Upper lobe of left lung (tissue), 4 donors: ENCODE measurements at regions not wholly inside any gene's neighbourhood (a gene's known extent, or its start where the extent isn't known, plus 50 kb on each side); places are given as distances from the start of the nearest gene placed in this dataset.

Experiments used
- EP300 ChIP-seq, 4 donors: sonication (generic); formaldehyde crosslinking; IDR thresholded peaks; one replicate each; pipeline ENCODE4 v1.5.1; 2017; ENCODE audit warnings: antibody characterized with exemption in 4 of 4, control low read depth in 2 of 4
- POLR2A ChIP-seq, 4 donors: fragments of 450-650 bp; IDR thresholded peaks; one replicate each; pipeline ENCODE4 v1.5.1; 2016 to 2017; ENCODE audit warnings: antibody characterized with exemption in 4 of 4, mild to moderate bottlenecking in 2 of 4
- POLR2AphosphoS5 ChIP-seq, 2 donors: sonication (generic); formaldehyde crosslinking; IDR thresholded peaks; one replicate each; pipeline ENCODE4 v1.5.1; 2017; ENCODE audit warnings: antibody characterized with exemption in 2 of 2
- TF ChIP-seq, protein P1 (sequence below), 6 experiments: fragments of 450-650 bp in 4 of 6; fragments of 200-600 bp in 2 of 6; sonication (generic) in 2 of 6; IDR thresholded peaks; one replicate each; pipeline ENCODE4 v1.5.1; 2016 to 2019; ENCODE audit warnings: antibody characterized with exemption in 6 of 6

DNA sequence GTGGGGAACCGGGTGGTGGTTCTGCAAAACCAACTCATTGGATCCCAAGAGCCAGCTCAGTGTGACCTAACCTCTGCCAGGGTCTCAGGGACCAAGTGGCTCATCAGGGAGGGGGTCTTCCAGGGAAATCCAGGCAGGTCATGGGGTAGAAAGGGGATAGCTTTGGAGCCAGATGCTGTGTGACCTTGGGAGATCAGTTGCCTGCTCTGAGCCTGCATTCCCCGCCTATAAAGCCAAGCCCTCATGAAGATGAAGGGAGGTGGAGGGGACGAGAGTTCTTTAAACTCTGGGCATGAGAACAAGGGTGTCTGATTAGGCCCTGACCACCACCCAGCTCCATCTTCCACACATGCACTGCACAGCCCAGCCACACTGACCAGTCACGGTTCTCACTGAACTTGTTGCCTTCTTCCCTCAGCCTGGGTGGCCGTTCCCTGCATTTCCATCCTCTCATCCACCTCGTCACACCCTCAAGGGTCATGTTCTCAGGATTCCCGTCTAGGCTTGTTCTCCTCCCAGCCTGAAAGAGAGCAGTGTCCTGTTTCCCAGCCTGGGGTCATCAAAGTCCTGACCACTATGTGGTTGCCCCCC, 475.5 kb downstream of the TBC1D22A start:
- TF ChIP-seq, protein P1, sequence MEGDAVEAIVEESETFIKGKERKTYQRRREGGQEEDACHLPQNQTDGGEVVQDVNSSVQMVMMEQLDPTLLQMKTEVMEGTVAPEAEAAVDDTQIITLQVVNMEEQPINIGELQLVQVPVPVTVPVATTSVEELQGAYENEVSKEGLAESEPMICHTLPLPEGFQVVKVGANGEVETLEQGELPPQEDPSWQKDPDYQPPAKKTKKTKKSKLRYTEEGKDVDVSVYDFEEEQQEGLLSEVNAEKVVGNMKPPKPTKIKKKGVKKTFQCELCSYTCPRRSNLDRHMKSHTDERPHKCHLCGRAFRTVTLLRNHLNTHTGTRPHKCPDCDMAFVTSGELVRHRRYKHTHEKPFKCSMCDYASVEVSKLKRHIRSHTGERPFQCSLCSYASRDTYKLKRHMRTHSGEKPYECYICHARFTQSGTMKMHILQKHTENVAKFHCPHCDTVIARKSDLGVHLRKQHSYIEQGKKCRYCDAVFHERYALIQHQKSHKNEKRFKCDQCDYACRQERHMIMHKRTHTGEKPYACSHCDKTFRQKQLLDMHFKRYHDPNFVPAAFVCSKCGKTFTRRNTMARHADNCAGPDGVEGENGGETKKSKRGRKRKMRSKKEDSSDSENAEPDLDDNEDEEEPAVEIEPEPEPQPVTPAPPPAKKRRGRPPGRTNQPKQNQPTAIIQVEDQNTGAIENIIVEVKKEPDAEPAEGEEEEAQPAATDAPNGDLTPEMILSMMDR (IDR thresholded peaks at IDR 0.05) = no peak
- TF ChIP-seq POLR2A (IDR thresholded peaks at IDR 0.05) = no peak
- no peak for TF ChIP-seq EP300 (IDR thresholded peaks at IDR 0.05)
- no peak for TF ChIP-seq POLR2AphosphoS5 (IDR thresholded peaks at IDR 0.05)
